ACC112 (cell line): ENCODE measurements at regions not wholly inside any gene's neighbourhood (a gene's known extent, or its start where the extent isn't known, plus 50 kb on each side); places are given as distances from the start of the nearest gene placed in this dataset.

Source experiments
- H2AFZ ChIP-seq: fragments of 200-600 bp; sonication (generic); one replicate; pipeline ENCODE4 v1.6.0; 2017; ENCODE audit warnings: antibody characterized with exemption, low read length; ENCODE audit not compliant: unreplicated experiment
- H3K27ac ChIP-seq: fragments of 200-600 bp; sonication (generic); 2 replicates; pipeline ENCODE4 v1.5.1; 2014; ENCODE audit warnings: low read depth, mild to moderate bottlenecking, antibody characterized with exemption, low read length, moderate library complexity
- H3K27me3 ChIP-seq: fragments of 200-600 bp; sonication (generic); 2 replicates; pipeline ENCODE4 v1.6.1; 2014; ENCODE audit warnings: mild to moderate bottlenecking, antibody characterized with exemption, low read length, moderate library complexity, mixed read lengths; ENCODE audit not compliant: insufficient read depth
- H3K36me3 ChIP-seq: fragments of 200-600 bp; sonication (generic); 2 replicates; pipeline ENCODE4 v1.6.1; 2016; ENCODE audit warnings: mild to moderate bottlenecking, antibody characterized with exemption, low read length, moderate library complexity, mixed read lengths; ENCODE audit not compliant: insufficient read depth
- H3K4me1 ChIP-seq: fragments of 200-600 bp; sonication (generic); one replicate; pipeline ENCODE4 v1.6.1; 2016; ENCODE audit warnings: low read length, mixed read lengths; ENCODE audit not compliant: insufficient read depth, unreplicated experiment, control insufficient read depth
- H3K4me3 ChIP-seq: fragments of 200-600 bp; sonication (generic); 2 replicates; pipeline ENCODE4 v1.5.1; 2014; ENCODE audit warnings: mild to moderate bottlenecking, low read depth, low read length
- H3K79me2 ChIP-seq: fragments of 200-600 bp; sonication (generic); one replicate; pipeline ENCODE4 v1.6.0; 2016; ENCODE audit warnings: low read length; ENCODE audit not compliant: control insufficient read depth, unreplicated experiment, insufficient read depth

DNA sequence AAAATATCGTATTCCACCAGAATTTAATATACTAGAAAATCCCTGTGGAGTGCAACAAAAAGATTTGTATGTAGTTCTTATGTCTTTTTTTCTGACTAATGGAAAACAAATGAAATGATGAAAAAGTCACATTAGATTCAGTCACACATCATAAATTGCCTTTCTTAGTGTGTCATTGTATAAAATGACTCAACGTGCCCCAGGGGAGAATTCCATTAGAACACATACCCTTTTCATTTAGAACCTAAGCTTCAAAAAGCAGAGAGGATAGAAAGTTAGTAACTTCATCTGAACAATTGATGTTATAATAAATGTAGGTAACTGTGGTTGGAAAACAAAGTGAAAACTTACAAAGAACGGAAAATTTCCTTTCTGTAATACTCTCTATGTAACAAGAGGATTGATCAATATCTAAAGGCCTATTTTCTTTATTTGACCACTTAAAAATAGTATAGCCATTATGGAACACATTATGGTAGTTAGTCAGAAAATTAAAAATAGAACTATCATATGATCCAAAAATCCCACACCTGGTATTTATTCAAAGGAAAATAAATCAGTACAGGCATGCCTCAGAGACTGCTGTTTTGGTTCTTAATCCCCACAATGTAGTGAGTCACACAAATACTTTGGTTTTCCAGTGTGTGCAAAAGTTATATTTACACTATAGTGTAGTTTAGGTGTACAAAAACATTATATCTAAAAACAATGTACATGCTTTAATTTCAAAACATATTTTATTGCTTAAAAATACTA is 1016.1 kb downstream of the KCNT2 start:
- Histone ChIP-seq H2AFZ (no peak overlapping the region), H3K27me3 (no peaks in the 10 kb centered on the region), H3K4me1 (no peaks in the 10 kb centered on the region), H3K27ac (peak overlapping the region; percentile 76), H3K79me2 (no peaks in the 10 kb centered on the region), H3K36me3 (no peaks in the 10 kb centered on the region), H3K4me3 (peak overlapping the region; percentile 1; the same call in 1 of the 2 replicates)

DNA sequence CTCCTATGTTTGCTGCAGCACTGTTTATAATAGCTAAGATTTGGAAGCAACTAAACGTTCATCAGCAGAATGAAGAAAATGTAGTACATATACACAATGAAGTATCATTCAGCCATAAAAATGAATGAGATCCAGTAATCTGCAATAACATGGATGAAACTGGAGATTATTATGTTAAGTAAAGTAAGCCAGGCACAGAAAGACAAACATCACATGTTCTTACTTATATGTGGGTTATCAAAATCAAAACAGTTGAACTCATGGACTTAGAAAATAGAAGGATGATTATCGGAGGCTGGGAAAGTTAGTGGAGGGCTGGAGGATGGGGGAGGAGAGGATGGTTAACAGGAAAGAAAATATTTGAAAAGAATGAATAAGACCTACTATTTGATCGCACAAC is 1017.6 kb downstream of the KCNT2 start:
- H3K79me2 ChIP-seq = no peaks in the 10 kb centered on the region
- no peaks in the 10 kb centered on the region for H3K36me3 ChIP-seq
- no peak overlapping the region for H3K27ac ChIP-seq
- no peaks in the 10 kb centered on the region for H3K4me1 ChIP-seq
- no peaks in the 10 kb centered on the region for H3K27me3 ChIP-seq
- no peak overlapping the region for H2AFZ ChIP-seq
- no peak overlapping the region for H3K4me3 ChIP-seq

DNA sequence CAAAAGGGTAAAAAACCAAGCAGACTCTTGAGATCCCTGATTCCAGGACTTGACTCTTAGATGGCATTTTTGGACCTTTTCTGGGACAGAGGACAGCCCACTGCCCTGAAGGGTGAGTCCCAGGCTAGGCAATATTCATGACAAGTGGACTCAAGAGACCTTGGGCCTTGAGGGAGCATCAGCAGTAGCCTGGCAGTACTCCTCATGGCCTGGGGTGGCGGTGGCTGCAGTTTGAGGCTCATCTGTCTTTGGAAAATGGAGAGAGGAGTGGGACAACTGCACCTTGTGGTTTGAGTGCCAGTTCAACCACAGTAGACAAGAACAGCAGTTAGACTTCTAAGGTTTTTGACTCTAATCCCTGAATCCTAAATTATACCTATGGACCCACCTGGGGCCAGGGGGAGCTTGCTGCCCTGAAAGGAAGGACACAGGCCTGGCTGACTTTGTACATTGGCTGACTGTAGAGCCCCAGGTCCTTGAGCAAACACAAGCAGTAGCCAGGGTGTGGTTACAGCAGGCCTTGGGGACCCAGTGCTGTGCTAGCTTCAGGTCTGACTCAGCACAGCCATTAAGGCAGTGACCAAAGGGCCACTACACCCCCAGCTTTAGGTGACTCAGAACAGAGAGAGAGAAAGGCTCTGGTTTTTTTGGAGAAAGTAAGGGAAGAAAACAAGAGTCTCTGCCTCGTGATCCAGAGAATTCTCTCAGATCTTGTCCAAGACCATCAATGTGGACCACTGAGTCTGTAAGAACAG is 1023.2 kb downstream of the KCNT2 start:
- Histone ChIP-seq H3K79me2 (no peaks in the 10 kb centered on the region), H3K36me3 (no peaks in the 10 kb centered on the region), H3K27ac (no peak overlapping the region), H2AFZ (no peak overlapping the region), H3K4me3 (no peak overlapping the region), H3K27me3 (no peaks in the 10 kb centered on the region), H3K4me1 (no peaks in the 10 kb centered on the region)

DNA sequence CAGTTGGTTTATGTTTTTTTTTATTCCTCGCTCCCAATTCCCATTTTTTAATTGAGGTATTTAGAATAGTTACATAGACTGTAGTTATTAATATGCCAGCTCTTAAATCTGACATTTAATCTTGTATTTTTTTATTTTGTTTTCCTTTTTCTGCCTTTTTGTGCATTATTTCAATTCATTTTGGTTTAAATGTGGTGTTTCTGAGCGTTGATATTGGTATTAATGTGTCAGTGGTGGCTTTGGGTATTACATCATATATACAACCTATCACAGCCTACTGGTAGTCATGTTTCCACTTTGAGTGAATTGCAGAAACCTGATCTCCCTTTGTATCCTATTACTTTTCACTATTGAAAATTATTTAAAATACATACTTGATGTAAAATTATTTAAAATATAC is 1027.3 kb downstream of the KCNT2 start:
- no peaks in the 10 kb centered on the region for H3K4me1 ChIP-seq
- H3K27ac ChIP-seq = no peak overlapping the region
- no peaks in the 10 kb centered on the region for H3K27me3 ChIP-seq
- H3K4me3 ChIP-seq = no peak overlapping the region
- no peak overlapping the region for H2AFZ ChIP-seq
- no peaks in the 10 kb centered on the region for H3K79me2 ChIP-seq
- H3K36me3 ChIP-seq = no peaks in the 10 kb centered on the region

DNA sequence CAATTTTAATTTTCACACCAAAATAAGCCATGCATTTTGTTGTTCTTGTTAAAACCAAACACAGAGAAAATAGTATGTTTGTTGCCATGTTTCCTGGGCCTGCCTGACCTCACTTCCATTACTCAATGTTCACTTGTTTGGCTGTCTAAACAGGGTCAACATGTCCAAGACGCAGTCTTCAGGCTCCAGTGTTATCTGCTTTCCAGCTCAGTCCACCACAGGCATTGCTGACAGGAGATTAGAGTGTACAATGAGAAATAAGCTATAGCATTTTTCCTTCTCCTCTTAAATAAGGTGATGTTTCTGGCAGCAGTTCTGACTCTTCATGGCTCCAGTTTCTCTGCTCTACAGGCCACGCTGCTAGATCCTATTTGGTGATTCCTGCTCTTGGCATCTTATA is 1030.5 kb downstream of the KCNT2 start:
- Histone ChIP-seq H3K79me2 (no peaks in the 10 kb centered on the region), H2AFZ (no peak overlapping the region), H3K27me3 (no peaks in the 10 kb centered on the region), H3K27ac (no peak overlapping the region), H3K4me3 (no peak overlapping the region), H3K36me3 (no peaks in the 10 kb centered on the region), H3K4me1 (no peaks in the 10 kb centered on the region)

DNA sequence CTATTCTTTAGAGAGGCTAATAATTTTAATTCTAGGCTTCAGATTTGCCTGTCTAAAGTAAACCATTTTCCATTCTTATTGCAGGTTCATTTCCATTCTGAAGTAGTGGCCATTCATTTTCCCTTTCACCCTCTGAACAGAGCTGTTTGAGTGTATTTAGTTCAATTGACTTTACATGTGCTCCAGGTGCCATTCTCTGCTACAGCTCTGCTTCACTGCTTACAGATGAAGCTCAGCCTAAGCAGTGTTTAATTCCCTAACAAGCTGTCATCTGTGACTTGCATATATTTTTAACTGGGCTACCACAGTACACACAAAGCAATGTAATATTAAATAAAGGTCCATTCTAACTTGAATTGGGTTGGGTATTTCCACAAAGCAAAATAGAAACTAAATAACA is 1031.6 kb downstream of the KCNT2 start:
- H3K79me2 ChIP-seq = no peaks in the 10 kb centered on the region
- no peak overlapping the region for H3K27ac ChIP-seq
- H3K36me3 ChIP-seq = no peaks in the 10 kb centered on the region
- H2AFZ ChIP-seq = peak overlapping the region; percentile 42
- H3K27me3 ChIP-seq = no peaks in the 10 kb centered on the region
- H3K4me3 ChIP-seq = no peak overlapping the region
- H3K4me1 ChIP-seq = no peaks in the 10 kb centered on the region

DNA sequence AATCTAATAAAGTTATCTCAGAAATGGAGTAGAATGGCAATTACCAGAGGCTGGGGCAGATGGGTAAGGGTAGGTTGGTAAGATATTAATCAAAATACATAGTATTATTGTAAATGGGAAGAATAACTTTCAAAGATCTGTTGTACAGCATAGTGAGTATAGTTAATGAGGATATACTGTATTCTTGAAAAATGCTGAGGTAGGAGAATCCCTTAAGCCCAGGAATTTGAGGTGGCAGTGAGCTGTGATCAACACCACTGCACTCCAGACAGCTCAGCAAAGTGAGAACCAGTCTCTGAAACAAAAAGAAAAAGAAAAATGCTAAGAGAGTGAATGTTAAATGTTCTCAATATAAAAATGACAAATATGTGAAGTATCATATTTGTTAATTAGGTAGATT is 1033.7 kb downstream of the KCNT2 start:
- no peak overlapping the region for H3K27ac ChIP-seq
- no peaks in the 10 kb centered on the region for H3K27me3 ChIP-seq
- H3K79me2 ChIP-seq = no peaks in the 10 kb centered on the region
- H2AFZ ChIP-seq = no peak overlapping the region
- no peaks in the 10 kb centered on the region for H3K4me1 ChIP-seq
- no peaks in the 10 kb centered on the region for H3K36me3 ChIP-seq
- no peak overlapping the region for H3K4me3 ChIP-seq

DNA sequence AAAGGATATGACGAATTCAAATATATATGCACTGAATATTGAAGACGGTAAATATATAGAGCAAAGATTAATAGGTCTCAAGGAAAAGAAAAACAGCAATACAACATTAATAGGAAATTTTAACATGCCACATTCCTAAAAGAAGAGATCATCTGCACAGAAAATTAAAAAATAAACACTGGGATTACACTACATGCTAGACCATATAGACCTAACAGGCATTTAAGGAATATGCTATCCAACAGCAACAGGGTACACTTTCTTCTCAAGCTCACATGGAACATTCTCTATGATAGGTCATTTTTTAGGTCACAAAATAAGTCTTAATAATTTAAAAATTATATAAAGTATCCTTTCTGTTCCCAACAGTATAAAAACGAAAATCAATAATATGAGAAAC is 1038.3 kb downstream of the KCNT2 start:
- no peaks in the 10 kb centered on the region for H3K79me2 ChIP-seq
- no peaks in the 10 kb centered on the region for H3K4me1 ChIP-seq
- no peak overlapping the region for H3K4me3 ChIP-seq
- no peaks in the 10 kb centered on the region for H3K36me3 ChIP-seq
- H3K27me3 ChIP-seq = no peaks in the 10 kb centered on the region
- H2AFZ ChIP-seq = no peak overlapping the region
- H3K27ac ChIP-seq = no peak overlapping the region

DNA sequence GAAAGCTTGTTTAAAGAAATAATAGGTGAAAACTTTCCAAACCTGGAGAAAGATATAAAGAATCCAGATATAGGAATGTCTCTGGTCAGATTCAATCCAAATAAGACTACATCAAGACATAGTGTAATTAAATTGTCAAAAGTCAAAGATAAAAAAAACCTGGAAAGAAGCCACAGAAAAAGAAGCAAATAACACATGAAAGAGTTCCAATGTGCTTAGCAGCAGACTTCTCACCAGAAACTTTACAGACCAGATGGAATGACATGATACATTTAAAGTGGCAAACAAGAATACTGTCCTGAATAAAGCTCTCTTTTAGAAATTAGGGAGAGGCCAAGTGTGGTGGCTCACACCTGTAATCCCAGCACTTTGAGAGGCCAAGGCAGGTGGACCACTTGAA is 1039.9 kb downstream of the KCNT2 start:
- H3K79me2 ChIP-seq = no peaks in the 10 kb centered on the region
- no peaks in the 10 kb centered on the region for H3K36me3 ChIP-seq
- H3K4me1 ChIP-seq = no peaks in the 10 kb centered on the region
- H3K27me3 ChIP-seq = no peaks in the 10 kb centered on the region
- no peak overlapping the region for H2AFZ ChIP-seq
- H3K27ac ChIP-seq = no peak overlapping the region
- H3K4me3 ChIP-seq = no peak overlapping the region

DNA sequence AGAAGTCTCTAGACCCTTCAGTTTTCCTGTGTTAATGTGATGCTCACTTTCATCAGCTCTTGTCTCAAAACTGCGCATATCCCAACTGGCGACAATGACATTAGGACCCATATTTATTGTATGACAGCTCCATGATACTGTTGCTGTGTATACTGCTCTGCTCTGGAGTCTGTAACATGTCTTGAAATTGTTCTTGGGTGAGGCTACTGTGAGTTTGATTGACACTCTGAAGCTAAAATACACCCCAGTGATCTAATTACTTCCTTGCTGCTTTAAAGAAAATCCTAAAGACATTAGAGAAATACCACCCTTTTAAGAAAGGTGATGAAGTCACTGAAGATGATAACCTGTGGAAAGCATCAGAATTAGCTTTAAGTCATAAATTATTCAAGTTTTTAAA is 1046.2 kb downstream of the KCNT2 start:
- Histone ChIP-seq H3K4me1 (no peaks in the 10 kb centered on the region), H3K27me3 (no peaks in the 10 kb centered on the region), H3K27ac (no peak overlapping the region), H3K79me2 (no peaks in the 10 kb centered on the region), H3K4me3 (no peak overlapping the region), H3K36me3 (no peaks in the 10 kb centered on the region), H2AFZ (no peak overlapping the region)
